Suprapubic skin (tissue), 4 donors: ENCODE measurements at regions not wholly inside any gene's neighbourhood (a gene's known extent, or its start where the extent isn't known, plus 50 kb on each side); places are given as distances from the start of the nearest gene placed in this dataset.

Source experiments
- CTCF ChIP-seq, 2 donors: fragments of 200-600 bp in 1 of 2; fragments of 450-650 bp in 1 of 2; sonication (generic) in 1 of 2; IDR thresholded peaks; one replicate each; pipeline ENCODE4 v1.5.1; 2016 to 2019; ENCODE audit warnings: antibody characterized with exemption in 2 of 2, mild to moderate bottlenecking in 1 of 2, moderate library complexity in 1 of 2
- EP300 ChIP-seq: sonication (generic); formaldehyde crosslinking; IDR thresholded peaks from one replicate; pipeline ENCODE4 v1.6.1; 2017; ENCODE audit warnings: antibody characterized with exemption
- POLR2A ChIP-seq, 2 donors: fragments of 450-650 bp; IDR thresholded peaks; one replicate each; pipeline ENCODE4 v1.6.1; 2017; ENCODE audit warnings: antibody characterized with exemption in 2 of 2, mild to moderate bottlenecking in 2 of 2, moderate library complexity in 2 of 2
- POLR2AphosphoS5 ChIP-seq, 3 donors: sonication (generic); formaldehyde crosslinking; IDR thresholded peaks; one replicate each; pipeline ENCODE4 v1.6.1; 2017; ENCODE audit warnings: antibody characterized with exemption in 3 of 3

GRCh38 chr5:61808909-61809308 is 476.9 kb downstream of the ZSWIM6 start:
- TF ChIP-seq CTCF (IDR thresholded peaks at IDR 0.05) (no peak), POLR2AphosphoS5 (IDR thresholded peaks at IDR 0.05) (no peak), POLR2A (IDR thresholded peaks at IDR 0.05) (no peak), EP300 (no peak)
